AG09309 (cell line): ENCODE measurements at regions not wholly inside any gene's neighbourhood (a gene's known extent, or its start where the extent isn't known, plus 50 kb on each side); places are given as distances from the start of the nearest gene placed in this dataset.

Experiments used
- DNase-seq: peaks from one replicate; pipeline ENCODE4 v3.0.0-alpha.2; 2010; ENCODE audit warnings: low read depth
- H3K4me3 ChIP-seq: 2 replicates; pipeline ENCODE4 v1.5.1; 2011; ENCODE audit warnings: mild to moderate bottlenecking, low read depth, low read length, moderate library complexity; ENCODE audit not compliant: control insufficient read depth
- CTCF ChIP-seq: IDR thresholded peaks from 2 replicates; pipeline ENCODE4 v1.5.1; 2011; ENCODE audit warnings: mild to moderate bottlenecking, low read depth, low read length, inconsistent platforms; ENCODE audit not compliant: insufficient read depth, control insufficient read depth; ENCODE audit errors: missing control alignments

DNA sequence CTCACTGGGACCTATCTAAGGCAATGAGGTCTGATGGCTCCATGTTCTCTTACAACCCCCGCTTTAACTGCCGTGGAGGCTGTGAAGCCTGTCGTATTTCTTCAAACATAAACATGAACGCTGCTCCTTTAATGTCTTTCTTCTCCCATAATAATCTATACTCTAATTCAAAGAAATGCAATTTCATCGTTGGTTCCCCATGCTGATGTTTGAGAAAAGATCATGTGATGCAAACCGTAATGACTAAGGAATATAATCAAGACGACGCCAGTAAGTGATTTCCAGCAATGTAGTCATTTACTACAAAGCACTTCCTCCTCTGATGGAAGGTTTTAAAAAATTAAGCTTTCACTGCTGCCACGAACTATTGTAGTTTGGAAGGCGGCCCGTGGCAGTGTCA lies 102.6 kb upstream of the NEBL start:
- no peak for DNase-seq
- TF ChIP-seq CTCF, result no peak

DNA sequence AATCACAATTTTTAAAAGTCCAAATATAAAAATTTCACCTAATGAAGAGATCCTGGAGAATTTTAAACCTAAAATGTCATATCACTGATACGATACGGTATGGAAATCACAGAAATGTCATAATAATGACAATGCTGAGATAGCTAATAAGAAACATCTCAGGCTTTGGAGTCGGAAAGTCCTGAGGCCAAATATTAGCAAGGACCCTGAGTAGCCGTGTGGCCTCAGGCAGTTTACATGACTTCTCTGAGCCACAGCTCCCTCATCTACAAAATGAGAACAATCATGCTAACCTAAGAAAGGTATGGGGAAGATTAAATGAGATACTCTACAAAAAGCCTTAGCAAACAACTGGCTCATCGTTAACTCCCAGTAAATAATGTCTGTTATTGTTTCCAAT lies 100.9 kb upstream of the NEBL start:
- TF ChIP-seq CTCF, result no peak
- no peak overlapping the region for H3K4me3 ChIP-seq
- no peak for DNase-seq

More for the DNA sequence above, 102.6 kb upstream of the NEBL start:
- no peak overlapping the region for H3K4me3 ChIP-seq

- H3K4me3 ChIP-seq, result no peak overlapping the region
- no peak for TF ChIP-seq CTCF
- DNase-seq, result no peak
These were observed 98.2 kb upstream of the NEBL start for GRCh38 chr10:20995123-20995987.

GRCh38 chr10:20993830-20994527 lies 96.9 kb upstream of the NEBL start:
- no peak for TF ChIP-seq CTCF
- no peak for DNase-seq

DNA sequence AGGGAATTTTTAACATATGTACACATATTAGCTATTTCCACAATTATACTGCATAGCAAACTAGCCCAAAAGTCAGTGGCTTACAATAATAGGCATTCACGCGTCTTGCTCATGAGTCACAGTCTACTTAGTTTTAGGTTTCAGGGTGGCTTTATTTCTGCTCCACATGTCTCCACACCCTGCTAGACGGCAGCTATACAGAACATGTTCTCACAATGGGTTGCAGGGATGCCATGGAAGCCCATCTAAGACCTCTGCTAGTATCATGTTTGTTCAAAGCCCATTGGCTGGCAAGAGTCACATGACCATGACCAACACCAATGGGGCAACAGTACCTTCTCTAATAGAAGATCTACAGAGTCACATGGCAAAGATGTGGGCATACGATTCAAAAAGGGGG lies 96.3 kb upstream of the NEBL start:
- H3K4me3 ChIP-seq, result no peak overlapping the region
- DNase-seq, result no peak

More at GRCh38 chr10:20993830-20994527, 96.9 kb upstream of the NEBL start:
- H3K4me3 ChIP-seq, result no peak overlapping the region

GRCh38 chr10:20991526-20991925 lies 94.4 kb upstream of the NEBL start:
- DNase-seq, result no peak
- no peak for TF ChIP-seq CTCF
- no peak overlapping the region for H3K4me3 ChIP-seq

More for the DNA sequence above, 96.3 kb upstream of the NEBL start:
- no peak for TF ChIP-seq CTCF
